Astrocyte of the spinal cord (primary cell): ENCODE measurements at regions not wholly inside any gene's neighbourhood (a gene's known extent, or its start where the extent isn't known, plus 50 kb on each side); places are given as distances from the start of the nearest gene placed in this dataset.

Source experiments
- DNase-seq: peaks from one replicate; pipeline ENCODE4 v3.0.0; 2011; ENCODE audit warnings: low read depth, low spot score
- H3K4me3 ChIP-seq: 2 replicates; pipeline ENCODE4 v1.5.1; 2011; ENCODE audit warnings: low read depth, mild to moderate bottlenecking, low read length, moderate library complexity
- in situ Hi-C: cut with HindIII; loops from 2 replicates; pipeline ENCODE4 v1.10.0; 2017; ENCODE audit warnings: low sequenced_read_pairs
- TF ChIP-seq, protein P1 (sequence below): IDR thresholded peaks from 2 replicates; pipeline ENCODE4 v1.5.1; 2012; ENCODE audit warnings: low read depth, mild to moderate bottlenecking, low read length, inconsistent platforms

DNA sequence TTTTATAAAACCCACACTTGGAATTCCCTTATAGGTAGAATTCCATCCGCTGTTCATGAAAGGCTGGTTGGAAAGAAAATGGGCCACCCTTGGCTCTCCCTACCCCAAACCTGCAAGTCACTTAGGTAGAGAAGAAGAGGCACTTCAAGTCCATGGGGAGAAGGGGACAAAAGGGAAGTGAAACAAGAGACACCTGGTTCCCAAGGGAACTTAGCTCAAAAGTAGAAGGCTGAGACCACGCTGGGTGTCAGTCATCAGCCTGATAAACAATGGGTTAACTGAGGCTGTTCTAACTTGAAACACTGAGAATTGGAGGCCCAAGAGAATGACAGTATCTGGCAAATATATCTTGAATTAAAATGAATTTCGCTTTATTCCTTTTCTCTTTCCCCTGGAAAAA lies 330.8 kb upstream of the NFE2L3 start:
- TF ChIP-seq, protein P1, sequence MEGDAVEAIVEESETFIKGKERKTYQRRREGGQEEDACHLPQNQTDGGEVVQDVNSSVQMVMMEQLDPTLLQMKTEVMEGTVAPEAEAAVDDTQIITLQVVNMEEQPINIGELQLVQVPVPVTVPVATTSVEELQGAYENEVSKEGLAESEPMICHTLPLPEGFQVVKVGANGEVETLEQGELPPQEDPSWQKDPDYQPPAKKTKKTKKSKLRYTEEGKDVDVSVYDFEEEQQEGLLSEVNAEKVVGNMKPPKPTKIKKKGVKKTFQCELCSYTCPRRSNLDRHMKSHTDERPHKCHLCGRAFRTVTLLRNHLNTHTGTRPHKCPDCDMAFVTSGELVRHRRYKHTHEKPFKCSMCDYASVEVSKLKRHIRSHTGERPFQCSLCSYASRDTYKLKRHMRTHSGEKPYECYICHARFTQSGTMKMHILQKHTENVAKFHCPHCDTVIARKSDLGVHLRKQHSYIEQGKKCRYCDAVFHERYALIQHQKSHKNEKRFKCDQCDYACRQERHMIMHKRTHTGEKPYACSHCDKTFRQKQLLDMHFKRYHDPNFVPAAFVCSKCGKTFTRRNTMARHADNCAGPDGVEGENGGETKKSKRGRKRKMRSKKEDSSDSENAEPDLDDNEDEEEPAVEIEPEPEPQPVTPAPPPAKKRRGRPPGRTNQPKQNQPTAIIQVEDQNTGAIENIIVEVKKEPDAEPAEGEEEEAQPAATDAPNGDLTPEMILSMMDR, result no peak
- H3K4me3 ChIP-seq, result no peak overlapping the region
- DNase-seq, result no peak
- in situ Hi-C loops, result no loop called here

DNA sequence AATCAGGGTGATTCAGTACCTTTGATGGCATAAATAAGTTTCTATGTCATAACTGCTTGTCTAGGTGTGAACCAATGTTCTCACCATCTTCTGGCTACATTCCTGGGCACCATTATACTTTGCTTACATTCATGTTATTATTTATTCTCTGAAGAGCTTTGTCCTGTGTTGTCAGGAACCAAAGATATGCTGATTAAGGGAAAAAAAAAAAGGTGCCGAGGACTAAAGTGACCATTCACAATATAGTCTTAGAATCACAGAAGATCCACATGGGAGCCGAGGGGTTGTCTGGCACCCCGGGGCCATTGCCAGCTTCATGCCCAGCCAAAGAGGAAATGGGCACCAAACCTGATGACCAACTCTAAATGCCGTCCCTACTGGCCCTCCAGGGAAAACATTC lies 329.2 kb upstream of the NFE2L3 start:
- in situ Hi-C loops, result no loop called here
- no peak overlapping the region for H3K4me3 ChIP-seq
- DNase-seq, result no peak
- TF ChIP-seq, protein P1, result no peak

DNA sequence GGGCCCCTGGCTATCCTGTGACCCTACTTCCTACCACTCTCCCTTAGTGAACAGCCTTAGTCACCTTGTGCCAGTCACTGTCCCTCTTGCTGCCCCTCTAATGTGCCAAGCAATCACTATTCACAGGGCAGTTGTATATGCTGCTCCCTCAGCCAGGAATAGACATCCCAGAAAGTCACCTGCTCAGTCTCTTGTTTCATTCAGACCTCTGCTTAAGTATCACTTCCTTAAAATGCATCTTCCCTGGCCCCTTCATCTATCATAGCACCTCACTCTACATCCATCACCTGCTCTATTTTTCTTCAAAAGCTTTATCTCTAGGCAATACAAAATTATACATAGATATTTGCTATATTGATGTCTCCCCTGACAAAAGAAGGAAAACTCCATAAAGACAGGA lies 328.4 kb upstream of the NFE2L3 start:
- TF ChIP-seq, protein P1, result no peak
- DNase-seq, result no peak
- in situ Hi-C loops, result no loop called here

DNA sequence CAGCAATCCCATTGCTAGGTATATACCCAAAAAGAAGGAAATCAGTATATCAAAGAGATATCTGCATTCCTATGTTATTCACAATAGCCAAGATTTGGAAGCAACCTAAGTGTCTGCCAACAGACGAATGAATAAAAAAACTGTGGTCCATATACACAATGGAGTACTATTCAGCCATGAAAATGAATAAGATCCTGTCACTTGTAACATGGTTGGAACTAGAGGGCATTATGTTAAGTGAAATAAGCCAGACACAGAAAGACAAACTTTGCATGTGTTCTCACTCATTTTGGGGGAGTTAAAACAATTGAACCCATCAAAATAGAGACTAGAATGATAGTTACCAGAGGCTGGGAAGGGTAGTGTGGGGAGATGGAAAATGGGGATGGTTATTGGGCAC lies 323.5 kb upstream of the NFE2L3 start:
- DNase-seq, result no peak
- TF ChIP-seq, protein P1, result no peak
- in situ Hi-C loops, result no loop called here
- no peak overlapping the region for H3K4me3 ChIP-seq

More for the DNA sequence above, 328.4 kb upstream of the NFE2L3 start:
- H3K4me3 ChIP-seq, result no peak overlapping the region

DNA sequence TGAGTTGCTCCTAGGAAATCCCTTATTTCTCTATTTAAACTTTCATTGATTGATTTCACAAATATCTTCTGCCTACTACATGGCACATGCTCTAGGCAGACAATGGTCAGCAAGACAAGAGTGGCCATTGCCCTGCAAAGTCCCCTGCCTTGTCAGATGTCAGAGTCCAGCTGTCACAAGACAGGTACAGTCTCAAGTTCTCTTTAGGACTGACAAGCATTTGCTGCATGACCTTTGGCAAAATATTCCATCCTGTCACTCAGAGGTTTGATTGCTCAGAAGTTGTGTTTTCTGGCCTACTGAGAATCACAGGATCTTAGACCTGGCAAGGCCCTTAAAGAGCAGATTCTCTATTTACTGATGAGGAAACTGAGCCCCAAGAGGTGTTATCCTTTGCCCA lies 322.3 kb upstream of the NFE2L3 start:
- no peak for DNase-seq
- in situ Hi-C loops, result no loop called here
- TF ChIP-seq, protein P1, result no peak
- H3K4me3 ChIP-seq, result no peak overlapping the region

DNA sequence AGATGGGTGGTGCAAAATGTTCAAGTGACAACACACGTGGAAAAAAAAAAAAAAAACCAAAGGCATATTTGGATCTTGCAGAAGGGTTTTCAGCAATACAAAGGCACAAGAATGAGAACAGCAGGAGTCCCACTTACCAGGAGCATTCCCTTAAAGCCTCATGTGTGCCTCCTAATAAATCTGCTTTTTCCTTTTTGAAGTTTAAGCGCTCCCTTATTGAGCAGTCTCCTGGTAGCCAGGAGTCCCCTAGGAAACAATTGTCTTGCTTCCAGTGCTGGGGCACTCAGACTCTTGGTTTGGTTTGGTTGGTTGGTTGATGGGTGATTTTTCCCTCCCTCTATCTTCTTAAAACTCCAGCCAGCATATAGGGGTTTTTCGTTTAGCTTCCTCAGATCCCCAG lies 321.8 kb upstream of the NFE2L3 start:
- no peak overlapping the region for H3K4me3 ChIP-seq
- in situ Hi-C loops, result no loop called here
- TF ChIP-seq, protein P1, result no peak
- DNase-seq, result no peak
